ENCODE measurements at regions not wholly inside any gene's neighbourhood (a gene's known extent, or its start where the extent isn't known, plus 50 kb on each side); places are given as distances from the start of the nearest gene placed in this dataset.

- Histone ChIP-seq H3K4me2 (ENCODE audit: low read length) (no peak overlapping the region), H3K9me3 (ENCODE audit: low read length) (no peaks in the 10 kb centered on the region), H2AFZ (ENCODE audit: low read length) (no peak overlapping the region), H3K36me3 (ENCODE audit: insufficient read depth, low read length) (no peaks in the 10 kb centered on the region), H3K79me2 (ENCODE audit: insufficient read depth, low read depth, low read length) (no peaks in the 10 kb centered on the region), H4K20me1 (ENCODE audit: insufficient read depth, low read length) (no peaks in the 10 kb centered on the region), H3K27ac (ENCODE audit: low read depth, low read length, poor library complexity, severe bottlenecking) (no peak overlapping the region), H3K9me2 (ENCODE audit: insufficient read depth, low read length) (no peaks in the 10 kb centered on the region), H3K4me1 (ENCODE audit: insufficient read depth, low read length, poor library complexity, severe bottlenecking) (no peaks in the 10 kb centered on the region), H3K4me3 (ENCODE audit: low read depth, low read length, poor library complexity, severe bottlenecking) (no peak overlapping the region)
- TF ChIP-seq CTCF (conservative IDR thresholded peaks at IDR 0.05; ENCODE audit: low read length) (no peak), EZH2phosphoT487 (IDR thresholded peaks at IDR 0.05; ENCODE audit: borderline replicate concordance, low read depth, low read length) (no peak)
- no TSS peak for BruUV-seq (replicated peaks)
- ChIA-PET CTCF (ENCODE audit: unreplicated experiment) (no interaction called here), POLR2A (no interaction called here)
- no peak for DNase-seq (ENCODE audit: low spot score)
- intact Hi-C loops (cut with micrococcal nuclease; ENCODE audit: unreplicated experiment): no loop called here
Observed at GRCh38 chr4:97411356-97411755, 731.9 kb downstream of the STPG2 start.

- CTCF ChIA-PET (ENCODE audit: unreplicated experiment): no interaction called here
- TF ChIP-seq CTCF (conservative IDR thresholded peaks at IDR 0.05; ENCODE audit: low read length) (no peak), EZH2phosphoT487 (IDR thresholded peaks at IDR 0.05; ENCODE audit: borderline replicate concordance, low read depth, low read length) (no peak)
- no peak for DNase-seq (ENCODE audit: low spot score)
- H3K79me2 ChIP-seq (ENCODE audit: insufficient read depth, low read depth, low read length): no peaks in the 10 kb centered on the region
- H3K27ac ChIP-seq (ENCODE audit: low read depth, low read length, poor library complexity, severe bottlenecking): no peak overlapping the region
- H3K36me3 ChIP-seq (ENCODE audit: insufficient read depth, low read length): no peaks in the 10 kb centered on the region
- no TSS peak for BruUV-seq (replicated peaks)
- H2AFZ ChIP-seq (ENCODE audit: low read length): no peak overlapping the region
- POLR2A ChIA-PET: no interaction called here
- intact Hi-C loops (cut with micrococcal nuclease; ENCODE audit: unreplicated experiment): no loop called here
- no peak overlapping the region for H3K4me2 ChIP-seq (ENCODE audit: low read length)
- H3K4me1 ChIP-seq (ENCODE audit: insufficient read depth, low read length, poor library complexity, severe bottlenecking): no peaks in the 10 kb centered on the region
- H3K9me2 ChIP-seq (ENCODE audit: insufficient read depth, low read length): no peaks in the 10 kb centered on the region
- H3K4me3 ChIP-seq (ENCODE audit: low read depth, low read length, poor library complexity, severe bottlenecking): no peak overlapping the region
- no peaks in the 10 kb centered on the region for H4K20me1 ChIP-seq (ENCODE audit: insufficient read depth, low read length)
- H3K9me3 ChIP-seq (ENCODE audit: low read length): no peaks in the 10 kb centered on the region
Observed at GRCh38 chr4:97412331-97412730, 730.9 kb downstream of the STPG2 start.

- Histone ChIP-seq H3K9me2 (ENCODE audit: insufficient read depth, low read length) (no peaks in the 10 kb centered on the region), H4K20me1 (ENCODE audit: insufficient read depth, low read length) (no peaks in the 10 kb centered on the region), H3K27ac (ENCODE audit: low read depth, low read length, poor library complexity, severe bottlenecking) (no peak overlapping the region), H3K79me2 (ENCODE audit: insufficient read depth, low read depth, low read length) (no peaks in the 10 kb centered on the region), H3K4me2 (ENCODE audit: low read length) (no peak overlapping the region), H3K36me3 (ENCODE audit: insufficient read depth, low read length) (no peaks in the 10 kb centered on the region), H3K4me1 (ENCODE audit: insufficient read depth, low read length, poor library complexity, severe bottlenecking) (no peaks in the 10 kb centered on the region), H3K4me3 (ENCODE audit: low read depth, low read length, poor library complexity, severe bottlenecking) (no peak overlapping the region), H3K9me3 (ENCODE audit: low read length) (no peaks in the 10 kb centered on the region), H2AFZ (ENCODE audit: low read length) (no peak overlapping the region)
- BruUV-seq (replicated peaks): no TSS peak
- CTCF ChIA-PET (ENCODE audit: unreplicated experiment): no interaction called here
- POLR2A ChIA-PET: no interaction called here
- TF ChIP-seq CTCF (conservative IDR thresholded peaks at IDR 0.05; ENCODE audit: low read length) (no peak), EZH2phosphoT487 (IDR thresholded peaks at IDR 0.05; ENCODE audit: borderline replicate concordance, low read depth, low read length) (no peak)
- no peak for DNase-seq (ENCODE audit: low spot score)
- intact Hi-C loops (cut with micrococcal nuclease; ENCODE audit: unreplicated experiment): no loop called here
Observed at GRCh38 chr4:97414161-97414560, 729.1 kb downstream of the STPG2 start.

Data from OCI-LY7 (cell line).